BJ (cell line): ENCODE measurements at regions not wholly inside any gene's neighbourhood (a gene's known extent, or its start where the extent isn't known, plus 50 kb on each side); places are given as distances from the start of the nearest gene placed in this dataset.

Experiments used
- CTCF ChIA-PET: fragments of 350-600 bp; formaldehyde crosslinking; extraction: SDS; loops from one replicate; lab custom pipeline; 2021; ENCODE audit warnings: antibody characterized with exemption, inconsistent platforms; lab: Yijun Ruan, JAX
- POLR2A ChIA-PET: fragments of 300-600 bp; sonication (Branson Sonifier 250); formaldehyde crosslinking; extraction: SDS; loops from one replicate; lab custom pipeline; 2021; ENCODE audit warnings: antibody characterized with exemption; lab: Charles Lee
- DNase-seq: peaks from one replicate; pipeline ENCODE4 v3.0.0-alpha.2; 2011; ENCODE audit warnings: low read depth
- H3K27me3 ChIP-seq: 2 replicates; pipeline ENCODE4 v1.6.0; 2011; ENCODE audit warnings: low read length; ENCODE audit not compliant: control insufficient read depth, insufficient read depth
- H3K36me3 ChIP-seq: 2 replicates; pipeline ENCODE4 v1.5.1; 2011; ENCODE audit warnings: low read length; ENCODE audit not compliant: control insufficient read depth, insufficient read depth
- H3K4me3 ChIP-seq: 2 replicates; pipeline ENCODE4 v1.5.1; 2011; ENCODE audit warnings: low read depth, mild to moderate bottlenecking, control low read depth, low read length
- TF ChIP-seq, protein P1 (sequence below): IDR thresholded peaks from 2 replicates; pipeline ENCODE4 v1.5.1; 2011; ENCODE audit warnings: low read depth, mild to moderate bottlenecking, control low read depth, inconsistent platforms, low read length, moderate library complexity; ENCODE audit not compliant: insufficient read depth

DNA sequence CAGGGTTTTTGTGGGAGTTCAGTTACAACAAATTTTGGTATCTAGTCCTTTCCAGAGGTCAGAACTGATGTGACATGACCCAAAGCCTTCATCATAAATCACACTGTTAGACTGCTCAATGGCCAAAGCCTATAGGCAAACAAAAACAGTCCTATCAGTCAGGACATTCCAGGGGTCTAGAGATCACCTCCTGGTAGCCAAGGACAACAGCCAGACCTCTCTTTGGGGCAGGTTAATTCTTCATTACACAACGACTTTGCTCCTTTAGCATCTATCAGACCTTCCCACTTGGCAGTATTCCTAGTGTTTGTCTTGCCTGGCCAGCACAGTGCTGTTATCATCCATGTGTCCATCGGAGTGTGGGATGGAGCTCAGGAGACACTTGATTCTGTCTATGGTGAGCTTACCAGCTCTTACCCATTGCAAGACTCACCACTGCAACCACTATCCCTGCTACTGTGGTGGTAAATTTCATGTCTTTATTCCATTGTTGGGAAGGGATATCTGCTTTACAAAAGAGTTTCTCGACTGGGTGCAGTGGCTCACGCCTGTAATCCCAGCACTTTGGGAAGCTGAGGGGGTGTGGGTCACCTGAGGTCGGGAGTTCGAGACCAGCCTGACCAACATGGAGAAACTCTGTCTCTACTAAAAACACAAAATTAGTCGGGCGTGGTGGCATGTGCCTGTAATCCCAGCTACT, 95.5 kb upstream of the DHX40 start:
- Histone ChIP-seq H3K36me3 (no peaks in the 10 kb centered on the region), H3K4me3 (no peak overlapping the region), H3K27me3 (peaks cover 4% of the 10 kb centered on the region)
- TF ChIP-seq, protein P1, sequence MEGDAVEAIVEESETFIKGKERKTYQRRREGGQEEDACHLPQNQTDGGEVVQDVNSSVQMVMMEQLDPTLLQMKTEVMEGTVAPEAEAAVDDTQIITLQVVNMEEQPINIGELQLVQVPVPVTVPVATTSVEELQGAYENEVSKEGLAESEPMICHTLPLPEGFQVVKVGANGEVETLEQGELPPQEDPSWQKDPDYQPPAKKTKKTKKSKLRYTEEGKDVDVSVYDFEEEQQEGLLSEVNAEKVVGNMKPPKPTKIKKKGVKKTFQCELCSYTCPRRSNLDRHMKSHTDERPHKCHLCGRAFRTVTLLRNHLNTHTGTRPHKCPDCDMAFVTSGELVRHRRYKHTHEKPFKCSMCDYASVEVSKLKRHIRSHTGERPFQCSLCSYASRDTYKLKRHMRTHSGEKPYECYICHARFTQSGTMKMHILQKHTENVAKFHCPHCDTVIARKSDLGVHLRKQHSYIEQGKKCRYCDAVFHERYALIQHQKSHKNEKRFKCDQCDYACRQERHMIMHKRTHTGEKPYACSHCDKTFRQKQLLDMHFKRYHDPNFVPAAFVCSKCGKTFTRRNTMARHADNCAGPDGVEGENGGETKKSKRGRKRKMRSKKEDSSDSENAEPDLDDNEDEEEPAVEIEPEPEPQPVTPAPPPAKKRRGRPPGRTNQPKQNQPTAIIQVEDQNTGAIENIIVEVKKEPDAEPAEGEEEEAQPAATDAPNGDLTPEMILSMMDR, result no peak
- POLR2A ChIA-PET, result no interaction called here
- CTCF ChIA-PET, result no interaction called here
- no peak for DNase-seq

DNA sequence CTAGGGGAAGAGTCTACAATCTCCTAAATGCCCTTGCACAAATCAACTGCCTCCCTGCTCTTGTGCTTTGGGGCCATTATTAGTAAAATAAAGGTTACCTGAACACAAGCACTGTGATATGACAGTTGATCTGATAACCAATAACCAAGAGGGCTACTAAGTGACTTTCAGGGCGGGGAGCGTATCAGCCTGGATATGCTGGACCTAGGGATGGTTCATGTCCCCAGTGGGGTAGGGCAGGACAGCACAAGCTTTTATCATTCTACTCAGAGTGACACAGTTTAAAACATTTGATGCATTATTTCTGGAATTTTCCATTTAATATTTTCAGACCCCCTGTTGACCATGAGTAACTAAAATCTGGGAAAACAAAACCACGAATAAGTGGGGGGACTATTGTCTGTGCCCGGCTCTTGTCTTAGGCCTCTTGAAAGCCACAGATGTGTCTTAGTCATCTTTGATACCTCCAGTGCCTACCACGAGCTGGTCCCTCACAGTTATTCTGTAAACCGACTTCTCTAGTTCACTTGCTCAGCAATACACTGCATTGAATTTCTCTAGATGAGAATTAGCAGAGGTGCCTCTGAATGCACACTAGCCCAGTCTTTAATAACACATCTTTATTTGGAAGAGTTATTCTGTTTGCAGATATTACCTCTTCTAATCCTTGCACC, 94.6 kb upstream of the DHX40 start:
- TF ChIP-seq, protein P1, result no peak
- Histone ChIP-seq H3K36me3 (no peaks in the 10 kb centered on the region), H3K4me3 (no peak overlapping the region), H3K27me3 (peaks cover 3% of the 10 kb centered on the region)
- POLR2A ChIA-PET, result no interaction called here
- no peak for DNase-seq
- CTCF ChIA-PET, result interaction anchor here (1.4 kb wide), 1 partner anchor 29 kb away, joined by 4 read pairs; no protein-coding TSS in a partner anchor

DNA sequence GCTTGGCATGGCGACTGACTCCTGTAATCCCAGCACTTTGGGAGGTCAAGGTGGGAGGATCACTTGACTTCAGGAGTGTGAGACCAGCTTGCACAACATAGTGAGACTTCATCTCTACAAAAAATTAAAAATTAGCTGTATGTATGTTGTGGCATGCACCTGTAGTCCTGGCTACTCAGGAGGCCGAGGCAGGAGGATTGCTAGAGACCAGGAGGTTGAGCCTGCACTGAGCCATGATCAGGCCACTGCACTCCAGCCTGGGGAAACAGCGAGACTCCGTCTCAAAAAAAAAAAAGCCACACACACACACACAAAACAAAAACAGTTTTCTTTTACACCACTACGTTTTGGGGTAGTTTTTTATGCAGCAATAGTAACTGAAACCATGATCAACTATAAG, 89.0 kb upstream of the DHX40 start:
- no peak overlapping the region for H3K4me3 ChIP-seq
- TF ChIP-seq, protein P1, result no peak
- H3K27me3 ChIP-seq, result no peaks in the 10 kb centered on the region
- DNase-seq, result no peak
- ChIA-PET CTCF (interaction anchor here (1.8 kb wide), 1 partner anchor 15 kb away, joined by 5 read pairs; no protein-coding TSS in a partner anchor), POLR2A (no interaction called here)
- H3K36me3 ChIP-seq, result no peaks in the 10 kb centered on the region

DNA sequence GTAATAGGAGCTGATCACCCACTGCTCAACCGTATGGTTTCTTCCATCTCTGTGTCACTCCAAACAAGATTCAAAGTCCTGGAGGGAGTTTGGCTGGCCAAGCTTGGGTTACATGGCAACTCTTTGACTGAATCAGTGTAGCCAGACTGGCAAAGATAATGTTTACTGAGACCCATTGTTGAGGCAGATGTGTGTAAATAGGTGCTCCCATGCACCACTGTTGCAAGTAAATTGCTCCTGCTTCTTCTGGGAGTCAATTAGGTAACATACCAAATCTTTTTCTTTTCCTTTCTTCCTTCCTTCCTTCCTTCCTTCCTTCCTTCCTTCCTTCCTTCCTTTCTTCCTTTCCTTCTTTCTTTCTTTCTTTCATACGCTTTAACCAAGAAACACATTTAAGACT, 86.3 kb upstream of the DHX40 start:
- DNase-seq, result no peak
- TF ChIP-seq, protein P1, result no peak
- ChIA-PET CTCF (interaction anchor here (0.6 kb wide), 1 partner anchor 142 kb away, joined by 3 read pairs; no protein-coding TSS in a partner anchor), POLR2A (no interaction called here)
- no peak overlapping the region for H3K4me3 ChIP-seq
- H3K27me3 ChIP-seq, result no peaks in the 10 kb centered on the region
- H3K36me3 ChIP-seq, result no peaks in the 10 kb centered on the region

DNA sequence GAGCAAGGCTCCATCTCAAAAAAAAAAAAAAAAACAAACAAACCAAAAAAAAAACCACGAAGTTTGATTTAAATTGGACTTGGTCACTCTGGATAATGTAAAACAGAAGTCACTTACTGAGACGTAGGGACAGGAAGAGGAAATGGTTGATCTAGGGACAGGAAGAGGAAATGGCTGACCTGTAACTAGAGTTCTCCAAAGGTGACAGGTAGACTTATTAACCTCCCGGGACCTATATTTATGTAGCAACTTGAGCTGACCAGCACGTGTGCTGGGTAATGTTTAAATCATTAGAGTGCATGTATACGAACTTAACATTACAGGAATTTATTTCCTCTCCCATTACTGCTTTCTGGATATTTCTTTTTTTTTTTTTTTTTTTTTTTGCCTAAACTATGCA, 81.5 kb upstream of the DHX40 start:
- CTCF ChIA-PET, result interaction anchor here (1.2 kb wide), 1 partner anchor 19 kb away, joined by 4 read pairs; no protein-coding TSS in a partner anchor
- Histone ChIP-seq H3K27me3 (peaks cover 4% of the 10 kb centered on the region), H3K36me3 (no peaks in the 10 kb centered on the region), H3K4me3 (no peak overlapping the region)
- POLR2A ChIA-PET, result no interaction called here
- DNase-seq, result no peak
- TF ChIP-seq, protein P1, result no peak
